GM21825 (cell line): ENCODE measurements at regions not wholly inside any gene's neighbourhood (a gene's known extent, or its start where the extent isn't known, plus 50 kb on each side); places are given as distances from the start of the nearest gene placed in this dataset.

Experiments used
- ATAC-seq: cut with Tn5 transposase; IDR thresholded peaks from one replicate; pipeline ENCODE4 v1.9.1; 2021; ENCODE audit warnings: mild to moderate bottlenecking, moderate library complexity; ENCODE audit not compliant: unreplicated experiment

DNA sequence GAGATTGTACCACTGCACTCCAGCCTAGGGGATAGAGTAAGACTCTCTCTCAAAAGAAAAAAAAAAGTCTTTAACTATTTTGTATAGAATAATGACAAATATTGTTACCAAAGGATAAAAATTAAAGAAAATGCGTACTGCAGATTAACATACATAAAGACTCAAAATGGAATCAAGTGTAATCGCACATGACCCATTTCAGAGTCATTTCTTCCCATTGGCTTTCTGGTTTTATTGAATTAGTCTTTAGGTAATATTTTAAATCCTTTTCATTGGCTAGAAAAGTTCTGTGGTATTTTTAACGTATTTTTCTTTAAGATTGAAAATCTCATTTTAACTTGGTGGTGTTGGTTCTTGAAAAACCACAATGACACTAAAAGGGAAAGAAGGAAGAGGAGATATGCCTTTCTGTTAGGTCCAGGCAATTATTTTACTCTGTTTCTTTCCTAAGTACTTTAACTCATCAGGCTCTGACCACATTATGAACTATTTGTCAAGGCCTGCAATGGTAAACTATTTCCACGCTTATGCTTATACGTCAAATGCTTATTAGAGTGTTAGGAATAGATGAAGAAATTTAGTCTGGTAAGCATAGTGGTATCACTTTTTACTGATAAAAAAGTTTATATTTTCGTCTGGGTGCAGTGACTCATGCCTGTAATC, 52.3 kb downstream of the PLEKHG1 start:
- ATAC-seq: no peak

DNA sequence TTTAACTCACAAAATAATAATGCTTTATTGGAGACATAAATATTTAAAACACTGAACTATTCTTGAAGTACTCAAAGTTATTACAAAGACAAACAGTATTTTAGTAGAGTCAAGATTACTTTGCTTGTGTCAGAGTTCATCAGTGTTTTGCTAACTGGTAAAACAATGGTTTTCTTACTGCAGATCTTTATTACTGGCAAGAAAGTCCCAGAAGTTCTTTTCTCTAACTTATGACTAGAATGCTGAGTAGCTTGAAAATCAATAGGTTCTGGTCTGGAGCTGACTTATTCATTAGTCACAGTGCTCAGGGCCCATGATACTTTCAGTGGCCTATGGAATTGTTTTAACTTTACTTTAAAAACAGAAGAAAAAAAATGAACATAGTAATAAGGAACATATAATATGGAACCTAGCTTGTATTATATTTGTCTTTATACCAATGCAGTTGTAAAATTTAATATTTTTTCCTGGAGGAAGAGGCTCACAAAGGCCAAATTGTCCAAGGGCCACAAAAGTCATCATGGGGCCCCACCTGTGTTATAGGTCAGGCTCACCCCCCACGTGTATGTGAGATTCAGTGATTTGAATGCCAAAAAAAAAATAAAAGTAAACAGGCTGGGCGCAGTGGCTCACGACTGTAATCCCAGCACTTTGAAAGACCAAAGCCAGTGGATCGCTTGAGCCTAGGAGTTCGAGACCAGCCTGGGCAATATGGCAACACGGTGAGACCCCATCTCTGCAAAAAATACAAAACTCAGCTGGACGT, 53.3 kb downstream of the PLEKHG1 start:
- no peak for ATAC-seq

DNA sequence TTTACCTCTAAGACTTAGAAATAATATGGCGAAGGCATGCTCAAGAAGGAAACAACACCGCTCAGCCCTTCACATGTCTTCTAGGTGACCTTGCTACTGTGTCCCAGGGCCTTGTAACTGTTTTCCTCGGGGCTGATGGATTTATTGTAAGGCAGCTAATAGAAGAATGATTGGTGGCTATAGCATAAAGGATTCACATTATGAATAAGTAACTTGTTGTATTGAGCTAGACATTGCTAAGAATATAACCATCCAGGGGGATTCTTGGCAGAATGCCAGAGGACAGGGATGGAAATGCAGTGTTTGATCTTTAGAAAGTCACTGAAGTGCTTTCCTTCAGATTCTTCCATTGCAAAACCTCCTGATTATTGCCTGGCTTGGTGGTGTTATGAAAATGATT, 54.9 kb downstream of the PLEKHG1 start:
- no peak for ATAC-seq

DNA sequence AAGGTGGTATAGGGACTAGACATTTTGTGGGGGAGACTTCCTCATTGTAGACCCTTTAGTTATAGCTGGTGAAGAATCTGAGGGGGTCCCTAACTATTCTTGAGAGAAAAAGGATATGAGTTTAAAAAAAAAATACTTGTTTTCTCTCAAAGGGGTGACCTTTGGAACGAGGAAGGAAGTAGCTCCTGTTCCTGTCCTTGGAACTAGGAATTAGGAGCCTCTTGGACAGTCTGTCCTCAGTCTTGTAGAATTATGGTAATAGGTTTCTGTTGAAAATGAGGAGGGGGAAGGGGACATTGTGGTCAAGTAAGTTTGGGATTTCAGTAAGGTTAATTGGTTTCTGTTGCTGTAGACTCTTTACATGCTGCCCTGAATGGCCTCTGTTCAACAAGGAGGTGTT, 56.5 kb downstream of the PLEKHG1 start:
- ATAC-seq: no peak

DNA sequence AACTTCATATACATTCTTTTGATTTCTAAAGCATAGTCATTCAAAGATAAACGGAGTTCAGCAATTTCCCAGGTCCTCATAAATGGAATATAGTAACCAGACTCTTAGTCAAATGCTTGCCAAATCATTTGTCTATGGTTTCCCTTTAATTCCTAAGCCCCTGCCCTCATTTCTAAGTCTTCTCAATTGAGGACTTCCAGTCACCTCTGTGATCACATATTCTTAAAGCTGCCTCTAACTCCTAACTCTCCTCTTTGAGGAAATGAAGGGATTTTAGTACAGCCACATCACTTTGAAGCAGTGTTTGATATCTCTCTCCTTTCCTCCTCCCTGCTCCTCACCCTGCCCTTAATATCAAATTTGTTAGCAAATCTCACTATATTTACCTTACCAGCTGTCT, 58.7 kb downstream of the PLEKHG1 start:
- no peak for ATAC-seq

DNA sequence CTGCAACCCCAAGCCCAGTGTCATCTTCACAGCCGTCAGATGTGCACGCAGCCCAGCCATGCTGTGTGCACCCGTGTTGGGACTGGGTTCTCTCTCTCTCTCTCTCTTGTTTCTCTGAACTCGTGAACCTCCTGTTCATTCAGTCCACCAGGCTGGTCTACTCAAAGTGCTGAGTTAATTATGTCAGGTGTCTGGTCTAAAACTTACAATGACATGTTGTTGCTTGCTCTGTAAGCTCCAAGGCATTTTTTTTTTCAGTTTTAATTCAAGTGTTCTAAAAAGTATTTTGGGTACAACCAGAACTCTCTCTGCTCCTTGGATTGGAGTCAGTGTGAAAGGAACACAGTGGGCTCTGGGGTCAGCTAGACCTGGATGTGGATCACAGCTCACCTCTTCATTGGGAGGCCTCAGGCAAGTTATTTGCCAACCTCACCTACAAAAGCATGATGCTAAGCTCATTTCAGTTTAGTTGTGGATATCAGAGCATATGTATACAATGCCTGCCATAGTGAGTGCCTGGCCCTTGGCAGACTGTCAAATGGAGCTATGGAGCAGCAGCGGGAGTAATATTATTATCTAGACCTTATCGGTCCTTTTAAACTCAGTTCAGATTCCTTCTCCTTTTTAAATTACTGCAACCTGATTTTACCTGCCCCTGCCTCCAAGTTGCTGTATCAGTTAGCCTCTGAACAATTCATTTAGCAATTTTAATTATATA, 59.5 kb downstream of the PLEKHG1 start:
- no peak for ATAC-seq

DNA sequence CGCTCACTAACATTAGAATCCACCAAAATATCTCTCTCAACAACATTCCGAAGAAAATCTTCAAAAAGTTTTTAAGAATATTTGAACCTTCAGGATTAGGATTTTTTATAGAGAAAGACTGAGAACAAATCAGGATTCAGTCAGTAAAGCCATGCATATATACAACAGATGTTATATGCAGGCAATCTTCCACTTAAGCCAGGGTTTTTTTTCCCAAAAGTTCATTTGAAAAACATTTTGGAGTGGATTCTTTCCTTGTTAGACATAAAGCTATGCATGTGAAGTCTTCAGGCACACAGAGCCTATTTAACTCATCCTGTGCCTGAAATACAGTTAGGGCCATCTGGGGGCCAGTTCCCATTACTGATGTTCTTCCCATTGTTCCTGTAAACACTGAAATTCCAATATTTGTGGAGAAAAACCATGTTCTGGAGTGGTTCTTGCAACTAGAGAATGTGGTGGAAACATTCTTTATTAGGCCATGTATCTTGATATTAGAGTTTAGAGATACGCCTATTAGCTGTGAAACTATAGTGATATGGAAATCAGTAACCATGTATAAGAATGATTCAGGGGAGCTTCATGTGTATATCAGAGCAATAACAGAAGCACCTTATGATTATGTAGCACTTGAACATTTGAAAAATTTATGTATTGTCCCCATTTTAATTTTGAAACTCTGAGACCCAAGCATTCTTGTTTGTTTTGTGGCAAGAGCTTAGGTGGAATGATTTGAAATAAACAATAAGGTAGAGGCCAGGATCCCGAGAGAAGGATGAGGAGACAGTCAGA, 61.7 kb downstream of the PLEKHG1 start:
- ATAC-seq: no peak

DNA sequence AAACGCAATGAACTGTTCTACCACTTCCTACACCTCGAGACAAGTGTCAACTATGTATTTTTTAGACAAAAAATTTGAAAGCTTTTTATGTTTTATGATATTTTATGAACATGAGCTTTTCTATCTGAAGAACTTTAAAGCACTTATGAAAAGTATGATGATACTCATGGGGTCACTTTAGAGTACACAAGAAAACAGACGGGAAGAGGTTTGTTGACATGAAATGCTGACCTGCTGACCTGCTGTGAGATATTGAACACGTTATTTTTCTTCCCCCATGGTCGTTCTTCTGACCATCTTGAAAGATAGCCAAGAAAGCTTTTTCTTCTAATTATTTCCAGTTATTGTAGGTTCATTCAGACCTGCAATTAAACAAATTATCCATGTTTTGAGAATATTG, 63.1 kb downstream of the PLEKHG1 start:
- ATAC-seq: no peak

DNA sequence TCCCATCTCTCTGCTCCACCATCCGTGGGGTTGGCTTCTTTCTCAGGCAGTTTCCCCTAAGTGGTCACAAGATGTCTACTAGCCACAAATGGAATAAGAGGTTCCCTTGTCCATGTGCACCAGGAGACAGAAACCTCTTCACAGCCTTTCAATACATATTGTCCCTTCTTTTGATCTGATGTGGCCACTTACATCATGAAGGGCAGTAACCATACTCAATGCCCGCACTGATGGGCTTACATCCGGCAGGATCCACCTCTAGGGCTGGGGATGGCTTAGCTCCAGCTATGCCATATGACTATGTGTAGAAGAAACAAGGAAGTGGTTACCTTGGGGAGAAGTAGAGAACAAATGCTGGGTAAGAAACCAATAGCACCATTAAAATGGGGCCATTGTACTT, 64.4 kb downstream of the PLEKHG1 start:
- no peak for ATAC-seq

DNA sequence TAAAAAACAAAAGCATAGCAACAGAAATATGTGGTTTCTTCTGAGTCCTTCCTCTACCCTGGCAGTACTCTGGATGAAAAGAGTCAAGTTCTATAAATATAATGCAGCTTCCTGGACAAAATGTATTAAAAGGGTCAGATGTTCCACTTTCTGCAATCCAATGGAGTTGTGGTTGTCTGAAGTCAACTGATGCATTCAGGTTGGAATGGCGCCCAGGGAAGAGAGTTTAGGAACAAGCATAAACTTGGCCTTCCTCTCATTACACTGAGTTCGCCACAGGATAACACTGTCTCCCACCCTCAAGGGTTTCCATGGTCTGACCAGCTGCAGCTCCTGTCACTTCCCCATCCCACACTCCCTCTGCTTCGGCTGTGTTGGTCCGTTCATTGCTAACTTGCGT, 66.4 kb downstream of the PLEKHG1 start:
- no peak for ATAC-seq

DNA sequence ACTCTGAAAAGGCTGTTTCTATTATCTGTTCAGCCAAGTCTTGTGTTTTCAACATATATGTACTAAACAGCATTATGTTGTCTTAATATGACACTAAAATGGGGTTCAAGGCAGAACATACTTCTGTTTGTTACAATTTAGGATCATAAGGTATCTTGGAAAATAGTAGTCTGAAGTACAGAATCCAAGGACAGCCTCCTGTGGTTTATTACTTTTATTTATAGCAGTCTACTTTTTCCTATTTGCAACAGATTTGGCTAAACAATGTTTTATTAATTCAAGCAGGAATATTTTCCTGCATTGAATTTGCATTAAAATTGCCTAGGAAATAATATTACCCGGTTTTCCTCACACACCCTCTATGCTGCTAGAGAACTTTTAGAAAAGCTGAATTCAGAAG, 67.7 kb downstream of the PLEKHG1 start:
- no peak for ATAC-seq

DNA sequence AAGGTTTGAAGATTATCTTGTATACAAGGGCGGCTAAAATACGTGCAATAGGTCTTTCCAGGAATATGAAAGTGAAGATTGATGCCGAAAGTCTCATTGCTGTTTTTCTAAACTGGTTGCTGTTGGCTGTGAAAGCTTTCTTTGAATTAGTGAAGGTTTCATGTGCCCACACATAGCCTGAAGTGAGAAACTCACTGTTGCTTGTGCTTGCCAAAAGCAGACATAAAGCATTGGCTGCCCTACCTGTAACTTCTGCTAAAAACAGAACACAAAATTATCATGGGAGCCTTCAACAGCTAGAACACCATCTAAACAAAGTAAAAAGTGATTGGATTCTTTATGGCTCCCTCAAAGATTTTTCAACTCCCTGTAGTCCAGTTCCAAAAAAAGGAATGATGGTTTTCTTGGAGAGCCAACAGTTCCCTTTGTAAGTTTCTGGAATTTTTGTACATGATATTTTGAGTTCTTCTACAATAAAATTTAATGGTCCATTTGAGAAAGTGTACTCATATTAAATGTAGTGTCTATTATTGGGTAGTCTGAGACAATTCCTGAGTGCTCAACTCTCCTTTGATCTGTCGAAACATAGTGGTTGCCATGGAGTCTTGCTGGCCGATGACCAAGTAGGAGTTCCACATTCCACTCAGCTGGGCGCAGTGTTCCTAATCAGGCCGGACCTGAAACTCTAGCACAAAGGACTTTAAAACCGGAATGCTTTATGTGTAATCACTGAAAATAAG, 68.5 kb downstream of the PLEKHG1 start:
- ATAC-seq: no peak

DNA sequence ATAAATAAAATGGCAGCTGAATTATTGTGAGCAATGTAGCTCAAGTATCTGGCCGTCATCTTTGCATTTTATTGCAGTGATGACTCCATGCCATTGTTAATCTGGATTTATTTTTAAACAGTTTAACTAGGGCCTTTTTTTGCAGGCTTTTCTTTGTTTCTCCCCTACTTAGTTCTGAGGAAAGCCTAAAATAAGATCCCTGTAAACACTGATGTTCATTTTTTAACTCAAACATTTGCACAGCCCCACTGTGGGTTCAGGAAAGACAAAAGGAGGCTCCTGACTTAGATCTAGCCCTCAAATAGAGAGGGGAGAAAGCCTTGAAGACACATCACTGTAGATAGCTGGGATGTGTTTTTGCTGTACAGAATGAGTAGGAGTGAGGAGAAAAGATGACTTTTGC, 69.2 kb downstream of the PLEKHG1 start:
- no peak for ATAC-seq

DNA sequence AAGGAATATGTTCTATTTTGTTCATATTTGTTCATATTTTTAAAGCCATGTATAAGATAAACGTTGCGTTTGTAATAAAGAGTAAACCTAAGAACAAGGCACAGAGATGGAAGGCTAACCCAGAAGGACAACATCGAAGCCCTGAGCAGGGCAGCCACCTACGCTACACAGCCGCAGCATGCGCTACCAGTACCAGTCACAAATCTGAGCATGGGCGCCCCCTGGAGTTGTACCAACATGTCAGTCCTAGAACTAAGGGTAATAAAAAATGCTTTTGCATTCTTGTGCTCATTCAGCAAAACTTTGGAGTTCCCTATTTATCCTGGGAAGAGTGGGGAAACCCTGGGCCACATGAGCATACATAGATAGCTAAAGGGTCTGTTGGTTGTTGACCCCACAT, 70.6 kb downstream of the PLEKHG1 start:
- no peak for ATAC-seq

DNA sequence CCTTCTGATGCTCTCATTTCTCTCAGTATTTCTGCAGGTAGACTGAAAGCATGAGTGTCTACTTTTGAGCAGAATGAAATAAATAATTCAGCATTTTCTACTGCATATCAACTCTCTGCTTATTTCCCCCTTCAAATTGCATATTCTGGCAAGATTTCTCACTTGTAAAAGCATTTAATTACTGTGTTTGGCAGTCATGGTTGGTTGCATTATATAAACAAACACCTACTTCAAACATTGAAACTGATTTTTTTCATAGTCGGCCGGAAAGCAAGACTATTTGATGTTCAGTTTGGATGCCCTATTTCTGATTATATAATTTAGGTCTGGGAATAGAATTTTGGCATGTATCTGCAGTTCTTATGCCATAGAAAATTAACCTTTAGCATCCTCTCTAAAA, 73.1 kb downstream of the PLEKHG1 start:
- no peak for ATAC-seq

DNA sequence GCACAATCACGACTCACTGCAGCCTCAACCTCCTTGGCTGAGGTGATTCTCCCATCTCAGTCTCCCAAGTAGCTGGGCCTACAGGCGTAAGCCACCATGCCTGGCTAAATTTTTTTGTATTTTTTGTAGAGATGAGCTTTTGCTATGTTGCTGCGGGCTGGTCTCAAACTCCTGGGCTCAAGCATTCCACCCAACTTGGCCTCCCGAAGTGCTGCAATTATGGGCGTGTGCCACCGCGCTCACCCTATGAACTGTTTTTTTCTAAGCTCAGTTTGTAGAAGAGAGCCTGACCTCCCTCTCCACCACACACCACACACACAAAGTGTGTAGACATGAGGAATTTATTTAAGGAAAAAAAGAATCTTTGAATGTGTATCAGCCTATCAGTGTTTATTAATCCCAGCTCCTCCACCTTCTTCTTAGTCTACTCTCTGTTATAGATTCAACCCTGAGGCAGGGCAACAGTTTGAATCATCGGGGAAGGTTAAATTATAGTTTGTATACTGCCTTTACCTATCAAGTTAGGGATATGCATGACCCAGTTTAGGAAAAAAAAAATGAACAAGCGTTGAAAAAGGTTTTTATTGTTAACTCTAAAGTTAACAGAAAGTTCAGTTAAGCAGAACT, 74.1 kb downstream of the PLEKHG1 start:
- ATAC-seq: no peak

DNA sequence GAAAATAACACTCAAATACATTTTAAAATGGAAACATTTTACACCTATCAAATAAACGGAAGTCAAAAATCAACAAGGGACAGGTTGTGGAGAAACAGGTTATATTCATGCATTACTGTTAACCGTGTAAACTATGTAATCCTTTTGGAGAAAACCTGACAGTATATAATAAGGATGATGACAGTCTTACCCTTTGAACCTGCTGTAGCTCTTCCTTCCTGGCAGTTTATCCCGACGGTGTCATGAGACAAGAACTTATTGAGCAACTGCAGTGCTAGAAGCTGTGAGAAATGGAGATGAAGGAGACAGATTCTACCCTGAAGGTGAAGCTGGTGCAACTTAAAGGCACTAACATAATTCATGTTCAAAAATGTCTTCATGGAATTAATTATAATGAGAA, 76.7 kb downstream of the PLEKHG1 start:
- no peak for ATAC-seq

DNA sequence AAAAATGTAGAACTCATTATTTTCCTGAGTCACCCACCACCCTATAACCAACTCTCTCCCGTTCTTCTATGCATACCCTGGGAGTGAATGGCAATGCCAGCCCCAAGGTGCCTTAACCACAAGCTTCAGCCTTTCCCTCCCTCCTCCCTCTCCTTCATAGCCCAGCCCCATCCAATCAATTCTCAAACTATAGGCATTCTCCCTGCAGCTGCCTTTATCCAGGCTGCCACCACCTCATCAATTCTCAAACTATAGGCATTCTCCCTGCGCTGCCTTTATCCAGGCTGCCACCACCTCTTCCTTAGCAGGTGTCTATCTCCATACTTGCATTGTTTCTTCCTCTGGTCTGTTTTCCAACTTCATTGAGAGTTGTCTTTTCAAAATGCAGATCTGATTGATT, 77.1 kb downstream of the PLEKHG1 start:
- ATAC-seq: no peak

DNA sequence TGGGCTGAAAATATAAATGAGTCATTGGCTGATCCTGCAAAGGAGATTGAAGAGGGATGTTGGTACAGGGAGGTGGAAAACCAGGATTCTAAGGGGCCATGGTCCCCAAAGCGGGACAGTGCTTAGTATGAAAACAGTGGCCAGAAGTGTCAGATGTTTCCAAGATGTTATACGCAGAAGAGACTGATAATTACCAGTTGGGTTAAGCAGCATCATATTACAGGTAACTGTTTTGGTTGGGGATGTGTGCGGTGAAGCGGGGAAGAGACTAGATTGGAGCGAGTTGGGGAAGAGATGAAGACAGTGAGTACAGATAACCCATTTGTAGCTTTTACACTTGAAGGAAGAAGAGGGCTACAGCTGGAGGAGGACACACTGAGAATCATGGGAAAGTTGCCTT, 80.8 kb downstream of the PLEKHG1 start:
- no peak for ATAC-seq
